Heart left ventricle (tissue), 13 donors: ENCODE measurements at regions not wholly inside any gene's neighbourhood (a gene's known extent, or its start where the extent isn't known, plus 50 kb on each side); places are given as distances from the start of the nearest gene placed in this dataset.

ENCODE experiments used
- POLR2A ChIP-seq, 2 donors: fragments of 450-650 bp; IDR thresholded peaks; one replicate each; pipeline ENCODE4 v1.6.1; 2017; ENCODE audit warnings: antibody characterized with exemption in 2 of 2, mild to moderate bottlenecking in 2 of 2, moderate library complexity in 2 of 2
- TF ChIP-seq, protein P1 (sequence below), 12 donors: fragments of 200-600 bp; sonication (generic) in 4 of 12; IDR thresholded peaks; one replicate each; pipeline versions ENCODE4 v1.5.0 to v1.8.0; 2018 to 2022; ENCODE audit warnings: antibody characterized with exemption in 12 of 12, mild to moderate bottlenecking in 5 of 12
- donor health status: ischemic (EF 13 %, LVEDD 7.1; RV severe dilation, severe dysfunction).
- donor health status: DM: no; HTN: yes; CAD: no.
- donor health status: DM: no; HTN: no; CAD: no.
- donor health status: ischemic (EF 25% LVEDD 6.9; RV normal size, moderate dysfunction).
- donor health status: ischemic (EF 25% LVEDD 5.7; RV mildly dilated, moderate dysfunction).
- donor health status: ischemic (EF 35%, LVEDD 5.7; RV mildly dilated, moderate dysfunction).
- donor health status: nonischemic (EF 11% LVEDD 7.7; RV severe dilation, severe dysfunction).
- donor health status: DM: yes; HTN: yes; CAD: no.
- donor health status: PGD.
- donor health status: ischemic (EF 29% LVEDD 5.4; RV normal size, mild dysfunction).
- donor health status: nonischemic (EF 23%, LVEDD 6.1; RV moderate dilation, normal function).

DNA sequence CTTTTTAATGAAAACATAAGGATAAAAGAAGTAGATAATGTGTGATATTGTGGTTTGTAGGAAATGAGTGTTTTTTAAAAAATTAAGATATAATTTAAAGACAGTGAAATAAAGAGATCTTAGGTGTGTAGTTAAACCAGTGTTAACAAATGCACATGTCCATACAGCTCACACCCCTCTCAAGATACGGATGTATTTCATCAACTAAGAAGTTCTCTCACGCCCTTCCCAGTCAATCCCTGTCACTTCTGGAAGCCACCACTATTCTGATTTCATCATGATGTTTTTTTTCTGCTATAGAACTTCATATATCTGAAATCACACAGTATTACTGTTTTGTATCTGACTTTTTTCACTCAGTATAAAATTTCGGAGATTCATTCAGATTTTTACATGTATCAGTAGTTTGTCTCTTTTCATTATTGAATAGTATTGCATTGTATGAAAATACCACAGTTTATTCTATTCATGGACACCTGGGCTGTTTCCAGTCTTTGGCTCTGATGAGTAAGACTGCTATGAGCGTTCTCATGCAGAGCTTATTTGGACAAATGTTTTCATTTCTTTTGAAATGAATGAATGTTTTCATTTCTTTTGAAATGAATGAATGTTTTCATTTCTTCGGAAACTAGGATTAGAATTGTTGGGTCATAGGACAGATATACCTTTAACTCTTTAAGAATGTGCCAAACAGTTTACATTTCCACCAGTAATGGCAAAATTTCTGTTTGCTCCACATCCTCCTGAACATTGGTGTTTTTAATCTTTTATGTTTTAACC is 49.7 kb upstream of the ELOVL5 start:
- TF ChIP-seq POLR2A (IDR thresholded peaks at IDR 0.05) = no peak
- TF ChIP-seq, protein P1, sequence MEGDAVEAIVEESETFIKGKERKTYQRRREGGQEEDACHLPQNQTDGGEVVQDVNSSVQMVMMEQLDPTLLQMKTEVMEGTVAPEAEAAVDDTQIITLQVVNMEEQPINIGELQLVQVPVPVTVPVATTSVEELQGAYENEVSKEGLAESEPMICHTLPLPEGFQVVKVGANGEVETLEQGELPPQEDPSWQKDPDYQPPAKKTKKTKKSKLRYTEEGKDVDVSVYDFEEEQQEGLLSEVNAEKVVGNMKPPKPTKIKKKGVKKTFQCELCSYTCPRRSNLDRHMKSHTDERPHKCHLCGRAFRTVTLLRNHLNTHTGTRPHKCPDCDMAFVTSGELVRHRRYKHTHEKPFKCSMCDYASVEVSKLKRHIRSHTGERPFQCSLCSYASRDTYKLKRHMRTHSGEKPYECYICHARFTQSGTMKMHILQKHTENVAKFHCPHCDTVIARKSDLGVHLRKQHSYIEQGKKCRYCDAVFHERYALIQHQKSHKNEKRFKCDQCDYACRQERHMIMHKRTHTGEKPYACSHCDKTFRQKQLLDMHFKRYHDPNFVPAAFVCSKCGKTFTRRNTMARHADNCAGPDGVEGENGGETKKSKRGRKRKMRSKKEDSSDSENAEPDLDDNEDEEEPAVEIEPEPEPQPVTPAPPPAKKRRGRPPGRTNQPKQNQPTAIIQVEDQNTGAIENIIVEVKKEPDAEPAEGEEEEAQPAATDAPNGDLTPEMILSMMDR (IDR thresholded peaks at IDR 0.05) = no peak
